Spleen (tissue), 11 donors: ENCODE measurements at regions not wholly inside any gene's neighbourhood (a gene's known extent, or its start where the extent isn't known, plus 50 kb on each side); places are given as distances from the start of the nearest gene placed in this dataset.

Experiments used
- DNase-seq: peaks from one replicate; pipeline ENCODE4 v3.0.0-alpha.2; 2020
- H3K27ac ChIP-seq, 8 donors: fragments of 200-600 bp; sonication (generic) in 7 of 8; 1 replicate in 4 of 8; 2 replicates in 4 of 8; pipeline versions ENCODE4 v1.5.0 to v1.8.0; 2016 to 2021; ENCODE audit warnings: inconsistent platforms in 4 of 8, mild to moderate bottlenecking in 4 of 8, moderate library complexity in 1 of 8
- H3K27me3 ChIP-seq, 7 donors: fragments of 200-600 bp; sonication (generic) in 6 of 7; replicated peaks in 1 of 7; 1 replicate in 4 of 7; 2 replicates in 3 of 7; pipeline versions ENCODE4 v1.5.0 to v1.8.0; 2016 to 2021; ENCODE audit warnings: inconsistent platforms in 3 of 7, mild to moderate bottlenecking in 1 of 7
- H3K36me3 ChIP-seq, 6 donors: fragments of 200-600 bp; sonication (generic) in 5 of 6; 1 replicate in 4 of 6; 2 replicates in 2 of 6; pipeline versions ENCODE4 v1.5.0 to v1.8.0; 2016 to 2021; ENCODE audit warnings: inconsistent platforms in 2 of 6
- H3K4me1 ChIP-seq, 6 donors: fragments of 200-600 bp; sonication (generic) in 5 of 6; 1 replicate in 3 of 6; 2 replicates in 3 of 6; pipeline versions ENCODE4 v1.5.0 to v1.8.0; 2016 to 2021; ENCODE audit warnings: inconsistent platforms in 3 of 6
- H3K4me3 ChIP-seq, 8 donors: fragments of 200-600 bp; sonication (generic) in 7 of 8; 1 replicate in 4 of 8; 2 replicates in 4 of 8; pipeline versions ENCODE4 v1.5.0 to v1.8.0; 2016 to 2021; ENCODE audit warnings: inconsistent platforms in 4 of 8, mild to moderate bottlenecking in 4 of 8, moderate library complexity in 2 of 8
- H3K9me3 ChIP-seq, 8 donors: fragments of 200-600 bp; sonication (generic) in 7 of 8; 1 replicate in 4 of 8; 2 replicates in 4 of 8; pipeline versions ENCODE4 v1.5.0 to v1.8.0; 2016 to 2021; ENCODE audit warnings: inconsistent platforms in 4 of 8
- CTCF ChIP-seq, 11 experiments: fragments of 200-600 bp in 7 of 11; fragments of 450-650 bp in 4 of 11; sonication (generic) in 4 of 11; IDR thresholded peaks in 8 of 11; conservative IDR thresholded peaks in 3 of 11; 1 replicate in 7 of 11; 2 replicates in 4 of 11; pipeline versions ENCODE4 v1.4.0 to v1.8.0; 2016 to 2021; ENCODE audit warnings: antibody characterized with exemption in 11 of 11, inconsistent platforms in 4 of 11, mild to moderate bottlenecking in 1 of 11
- POLR2A ChIP-seq, 3 donors: fragments of 450-650 bp; IDR thresholded peaks; one replicate each; pipeline ENCODE4 v1.5.1; 2017; ENCODE audit warnings: antibody characterized with exemption in 3 of 3, mild to moderate bottlenecking in 1 of 3
- POLR2AphosphoS5 ChIP-seq, 3 donors: sonication (generic); formaldehyde crosslinking; IDR thresholded peaks; one replicate each; pipeline ENCODE4 v1.5.1; 2017; ENCODE audit warnings: antibody characterized with exemption in 3 of 3
- WGBS, 5 donors: extraction: QIAGEN DNeasy Blood & Tissue Kit in 3 of 5; methylation state at CpG; one replicate each; pipeline versions ENCODE4 v1.1.5 to v1.1.7; 2013 to 2018; 5-methylcytosine and 5-hydroxymethylcytosine counted together
- intact Hi-C: fragments of 100-400 bp; cut with DNase I; formaldehyde crosslinking; loops from one replicate; pipeline ENCODE4 v1.15.0; 2023; ENCODE audit warnings: low total_unique reads
- donor health status: healthy with polysubstance abuse.
- donor health status: DM: no; HTN: no; CAD: no; lungs with moderate emphysema.
- donor health status: DM: no; HTN: no; CAD: no.
- donor health status: Bipolar disorder and iron deficiency.
- donor health status: healthy.
- donor health status: DM: no; HTN: no; CAD: no.
- donor health status: DM: yes; HTN: yes; CAD: no.

- Histone ChIP-seq H3K9me3 (peaks cover 13 to 35% (median 31%) of the 10 kb centered on the region in 8 donors), H3K27ac (peak overlapping the region in 7 of 8 donors; percentile 43 to 76 (median 56)), H3K4me3 (no peak overlapping the region), H3K36me3 (no peaks in the 10 kb centered on the region), H3K27me3 (peaks cover 0 to 23% (median 0%) of the 10 kb centered on the region in 7 donors), H3K4me1 (peaks cover 6 to 20% (median 18%) of the 10 kb centered on the region in 6 donors)
- peak in 2 of 3 donors; percentile 34 to 54 for TF ChIP-seq POLR2AphosphoS5 (IDR thresholded peaks at IDR 0.05)
- TF ChIP-seq POLR2A (IDR thresholded peaks at IDR 0.05), result no peak
- no peak for TF ChIP-seq CTCF (IDR thresholded peaks at IDR 0.05 in 8 of 11, conservative IDR thresholded peaks at IDR 0.05 in 3 of 11)
- 23 to 30% (median 25%) methylated on average over 14 to 17 of the region's 17 CpGs for WGBS, 5 donors
- intact Hi-C loops, result no loop called here
- no peak for DNase-seq
Observed at GRCh38 chr2:239881561-239882320, 143.4 kb downstream of the NDUFA10 start.

- TF ChIP-seq POLR2A (IDR thresholded peaks at IDR 0.05) (no peak), CTCF (IDR thresholded peaks at IDR 0.05 in 8 of 11, conservative IDR thresholded peaks at IDR 0.05 in 3 of 11) (no peak), POLR2AphosphoS5 (IDR thresholded peaks at IDR 0.05) (no peak)
- peaks cover 13 to 28% (median 24%) of the 10 kb centered on the region in 8 donors for H3K9me3 ChIP-seq
- WGBS, 5 donors, result 67 to 75% (median 68%) methylated on average over 10 of the region's 10 CpGs
- intact Hi-C loops, result no loop called here
- H3K4me3 ChIP-seq, result no peak overlapping the region
- no peak for DNase-seq
- peak overlapping the region in 5 of 8 donors; percentile 44 to 76 (median 62) for H3K27ac ChIP-seq
- peaks cover 0 to 23% (median 0%) of the 10 kb centered on the region in 7 donors for H3K27me3 ChIP-seq
- H3K36me3 ChIP-seq, result no peaks in the 10 kb centered on the region
- peaks cover 6 to 20% (median 18%) of the 10 kb centered on the region in 6 donors for H3K4me1 ChIP-seq
Observed at GRCh38 chr2:239881031-239881471, 144.1 kb downstream of the NDUFA10 start.

GRCh38 chr2:239880396-239880795, 144.7 kb downstream of the NDUFA10 start:
- intact Hi-C loops, result no loop called here
- Histone ChIP-seq H3K4me1 (peaks cover 6 to 20% (median 18%) of the 10 kb centered on the region in 6 donors), H3K36me3 (no peaks in the 10 kb centered on the region), H3K27me3 (peaks cover 0 to 23% (median 0%) of the 10 kb centered on the region in 7 donors), H3K4me3 (no peak overlapping the region), H3K9me3 (peaks cover 8 to 21% (median 17%) of the 10 kb centered on the region in 8 donors), H3K27ac (no peak overlapping the region)
- WGBS, 5 donors, result 87 to 96% (median 93%) methylated on average over 3 of the region's 3 CpGs
- no peak for DNase-seq
- TF ChIP-seq POLR2AphosphoS5 (IDR thresholded peaks at IDR 0.05) (no peak), CTCF (IDR thresholded peaks at IDR 0.05 in 8 of 11, conservative IDR thresholded peaks at IDR 0.05 in 3 of 11) (no peak), POLR2A (IDR thresholded peaks at IDR 0.05) (no peak)

- no peaks in the 10 kb centered on the region for H3K36me3 ChIP-seq
- intact Hi-C loops, result no loop called here
Observed at GRCh38 chr2:239879423-239880084, 145.6 kb downstream of the NDUFA10 start.

More at GRCh38 chr2:239879423-239880084, 145.6 kb downstream of the NDUFA10 start:
- Histone ChIP-seq H3K27me3 (peaks cover 0 to 30% (median 0%) of the 10 kb centered on the region in 7 donors), H3K4me1 (peaks cover 6 to 20% (median 18%) of the 10 kb centered on the region in 6 donors), H3K9me3 (peaks cover 2 to 13% (median 9%) of the 10 kb centered on the region in 8 donors), H3K27ac (no peak overlapping the region), H3K4me3 (no peak overlapping the region)
- 60 to 77% (median 68%) methylated on average over 11 of the region's 11 CpGs for WGBS, 5 donors
- TF ChIP-seq POLR2A (IDR thresholded peaks at IDR 0.05) (no peak), CTCF (IDR thresholded peaks at IDR 0.05 in 8 of 11, conservative IDR thresholded peaks at IDR 0.05 in 3 of 11) (no peak), POLR2AphosphoS5 (IDR thresholded peaks at IDR 0.05) (no peak)
- DNase-seq, result no peak
